Stimulated activated CD4-positive, alpha-beta T cell treated with anti-CD3 and anti-CD28 coated beads, Interleukin-12 subunit alpha, Interleukin-12 subunit beta, amount 100 ng/mL, for 24 hours (primary cell): ENCODE measurements at regions not wholly inside any gene's neighbourhood (a gene's known extent, or its start where the extent isn't known, plus 50 kb on each side); places are given as distances from the start of the nearest gene placed in this dataset.
"Not testable (repeated sequence)": the region's sequence is repeated elsewhere in the genome, so short reads cannot be mapped to it uniquely, and the experiment has no call there.

ENCODE experiments used
- DNase-seq, 2 experiments: peaks; one replicate each; pipeline ENCODE4 v3.0.0-alpha.2; 2020; ENCODE audit warnings: low read depth in 2 of 2

- no peak for DNase-seq
These were observed 751.8 kb downstream of the GALC start for GRCh38 chr14:87241018-87241768.

GRCh38 chr14:87240319-87240718 is 752.7 kb downstream of the GALC start:
- not testable (repeated sequence) for DNase-seq

- DNase-seq, result no peak
These were observed 759.1 kb downstream of the GALC start for GRCh38 chr14:87233806-87234384.

- DNase-seq, result no peak
These were observed 759.7 kb downstream of the GALC start for GRCh38 chr14:87233266-87233665.

DNA sequence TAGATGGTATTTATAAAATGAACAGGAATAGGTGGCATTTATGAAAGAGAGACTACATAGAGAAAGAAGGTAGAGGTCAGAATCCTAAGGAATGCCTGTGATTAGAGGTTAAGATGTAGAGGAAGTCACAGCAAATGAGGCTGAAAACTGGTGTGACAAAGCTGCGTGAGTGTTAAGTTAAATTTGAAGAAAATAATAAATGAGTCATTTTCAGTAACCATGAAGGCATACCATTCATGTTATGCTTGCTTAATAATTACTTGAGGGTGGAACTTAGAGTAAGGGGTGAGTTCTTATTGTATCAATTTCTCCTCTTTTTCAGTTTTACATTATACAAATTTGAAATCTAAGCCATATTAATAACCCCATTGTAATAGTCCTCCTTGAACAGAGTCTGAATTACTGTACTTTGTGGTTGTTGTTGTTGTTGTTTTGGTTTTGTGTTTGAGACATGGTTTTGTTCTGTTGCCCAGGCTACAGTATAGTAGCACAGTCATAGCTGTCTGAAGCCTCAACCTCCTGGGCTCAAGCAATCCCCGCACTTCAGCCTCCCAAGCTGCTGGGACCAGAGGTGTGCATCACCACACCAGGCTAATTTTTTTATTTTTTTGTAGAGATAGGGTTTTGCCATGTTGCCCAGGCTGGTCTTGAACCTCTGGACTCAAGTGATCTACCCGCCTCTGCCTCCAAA is 761.5 kb downstream of the GALC start:
- no peak for DNase-seq

- DNase-seq, result no peak
These were observed 762.3 kb downstream of the GALC start for GRCh38 chr14:87230726-87231125.

GRCh38 chr14:87229131-87229530 is 763.9 kb downstream of the GALC start:
- DNase-seq, result no peak

DNA sequence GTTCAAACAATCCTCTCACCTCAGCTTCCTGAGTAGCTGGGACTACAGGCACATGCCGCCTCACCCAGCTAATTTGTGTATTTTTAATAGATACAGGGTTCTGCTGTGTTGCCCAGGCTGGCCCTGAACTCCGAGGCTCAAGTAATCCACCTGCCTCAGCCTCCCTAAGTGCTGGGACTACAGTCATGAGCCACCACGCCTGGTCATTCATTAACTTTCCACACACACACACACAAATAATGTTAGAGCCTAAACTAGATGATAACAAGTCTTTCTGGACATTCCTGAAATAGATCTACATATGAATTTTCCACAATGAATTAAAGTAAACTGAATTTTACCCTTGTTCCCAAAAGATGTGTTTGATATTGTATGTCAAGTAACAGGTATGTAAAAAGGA is 776.0 kb downstream of the GALC start:
- no peak for DNase-seq

DNA sequence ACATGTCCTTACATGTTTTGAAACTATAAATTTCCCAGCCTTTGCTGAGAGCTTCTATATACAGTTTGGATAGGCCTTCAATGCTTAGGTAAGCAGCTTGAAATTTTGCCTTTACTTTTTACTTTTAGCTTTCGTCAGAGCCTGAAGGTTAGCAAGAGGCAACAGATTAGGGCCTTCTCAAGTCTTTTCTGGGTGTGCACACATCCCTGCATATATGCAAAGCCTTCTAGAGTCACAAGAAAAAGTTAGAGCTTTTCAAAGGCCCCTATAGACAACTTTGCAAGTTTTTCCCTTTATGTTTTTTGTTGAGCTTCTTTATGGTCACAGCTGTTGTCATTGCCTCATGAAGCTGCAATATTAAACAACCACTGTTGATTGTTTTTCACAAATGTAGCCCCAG is 778.4 kb downstream of the GALC start:
- no peak for DNase-seq

DNA sequence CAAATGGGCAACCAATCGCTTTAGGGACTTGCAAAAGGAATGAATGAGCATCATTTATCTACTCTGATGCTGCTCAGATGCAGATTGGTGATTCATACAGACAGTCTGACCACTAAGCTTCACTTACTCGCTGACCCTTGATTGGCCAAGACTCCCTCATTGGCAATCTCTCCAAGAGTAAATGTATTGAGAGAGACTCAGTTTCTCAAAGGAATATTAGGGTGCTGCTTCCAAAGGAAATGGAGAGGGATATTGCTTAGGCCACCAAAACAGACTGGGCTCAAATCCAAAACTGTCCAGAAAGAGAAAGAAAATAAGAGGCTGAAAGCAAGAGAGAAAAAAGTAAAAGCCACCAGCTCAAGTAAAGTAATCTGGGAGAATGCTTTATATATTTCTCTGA is 785.2 kb downstream of the GALC start:
- DNase-seq, result no peak

DNA sequence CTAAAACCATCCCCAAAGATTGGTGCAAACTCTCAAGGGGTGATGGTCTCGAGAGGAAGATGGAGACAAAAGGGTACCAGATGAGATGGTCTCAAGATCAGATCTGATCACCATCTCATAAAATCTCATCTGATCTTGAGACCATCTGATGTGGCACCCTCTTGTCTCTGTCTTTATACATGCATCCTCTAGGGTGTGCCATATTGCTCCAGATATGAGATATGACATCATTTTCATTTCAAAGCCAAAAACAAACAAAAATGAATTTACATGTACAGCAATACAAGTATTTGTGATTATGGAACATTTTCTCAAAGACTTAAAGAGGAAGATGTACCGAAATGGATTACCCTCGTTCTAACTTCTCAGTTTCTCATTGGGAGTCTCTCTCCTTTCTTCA is 787.2 kb downstream of the GALC start:
- no peak for DNase-seq

- no peak for DNase-seq
These were observed 789.6 kb downstream of the GALC start for GRCh38 chr14:87203346-87203745.

- no peak for DNase-seq
These were observed 793.6 kb downstream of the GALC start for GRCh38 chr14:87199381-87199780.

DNA sequence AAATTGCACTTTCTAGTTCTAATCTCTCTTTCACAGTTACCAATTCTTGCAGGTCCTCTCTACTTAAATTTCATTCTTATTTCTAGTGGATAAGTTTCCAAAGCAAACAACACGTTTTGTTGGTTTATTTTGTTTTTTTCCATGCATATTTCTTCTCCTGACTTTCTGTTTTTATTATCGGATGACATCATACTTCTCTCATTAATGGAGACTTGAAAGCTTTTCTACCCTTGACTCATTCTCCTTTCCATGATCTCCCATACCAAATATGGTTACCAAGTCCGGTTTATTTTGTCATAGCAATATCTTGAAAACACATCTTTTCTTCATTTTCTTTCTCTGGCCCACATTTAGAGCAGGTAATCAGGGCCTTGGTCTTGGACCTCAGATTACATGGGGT is 796.5 kb downstream of the GALC start:
- DNase-seq, result no peak

DNA sequence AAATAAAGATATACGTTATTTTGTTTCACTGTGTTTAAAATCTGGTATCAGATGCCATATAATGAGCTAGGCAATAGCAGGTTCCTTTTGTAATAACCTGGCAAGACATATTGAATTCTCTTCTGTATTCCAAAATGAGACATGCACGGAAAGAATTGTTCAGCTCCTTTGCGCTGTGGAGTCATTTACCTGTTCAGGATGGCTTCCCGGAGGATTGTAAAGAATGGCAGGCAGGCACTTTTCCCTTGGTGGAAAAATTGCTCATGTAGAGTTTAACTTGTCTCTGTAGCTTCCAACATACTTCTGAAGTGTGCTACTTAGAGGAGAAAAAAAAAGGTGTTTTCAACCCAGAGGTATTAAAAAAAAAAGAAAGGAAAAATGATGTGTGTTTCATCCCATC is 805.2 kb downstream of the GALC start:
- no peak for DNase-seq

DNA sequence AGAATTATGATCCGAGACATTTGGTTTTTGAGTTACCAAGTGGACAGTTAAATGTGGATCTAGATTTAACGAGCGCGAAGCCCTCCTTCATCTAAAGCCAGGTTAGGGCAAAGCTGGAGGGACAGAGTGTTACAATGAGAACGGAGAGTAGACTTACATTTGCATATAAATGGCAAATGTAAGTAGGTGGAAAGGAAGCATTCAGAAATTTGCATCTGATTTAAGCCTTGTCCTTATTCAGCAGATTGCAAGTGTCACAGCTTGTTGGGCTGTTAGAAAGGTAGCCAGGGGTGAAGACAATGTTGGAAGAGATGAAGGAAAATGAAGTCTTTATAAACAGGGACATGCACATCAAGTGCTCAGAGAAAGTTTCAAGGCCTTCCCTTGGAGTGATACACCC is 806.2 kb downstream of the GALC start:
- no peak for DNase-seq

- no peak for DNase-seq
These were observed 806.9 kb downstream of the GALC start for GRCh38 chr14:87185961-87186560.

GRCh38 chr14:87184180-87184579 is 808.8 kb downstream of the GALC start:
- no peak for DNase-seq

DNA sequence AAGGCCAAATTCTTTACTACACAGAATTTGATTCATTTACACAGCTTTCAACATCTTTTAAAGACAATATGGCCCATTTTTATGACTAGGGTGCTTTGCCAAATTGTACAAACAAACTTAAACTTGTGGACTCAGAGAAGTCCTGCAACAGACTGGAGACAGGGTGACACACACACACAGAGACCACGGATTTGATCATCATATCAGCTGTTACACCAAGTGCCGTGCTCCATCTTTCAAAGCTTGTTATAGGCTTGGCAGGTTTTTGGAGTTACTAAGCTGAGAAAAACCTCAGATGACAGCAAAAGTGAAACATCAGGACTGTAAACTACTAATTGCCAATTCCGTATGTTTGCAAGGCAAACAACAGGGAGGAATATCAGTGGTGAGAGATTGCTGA is 811.7 kb downstream of the GALC start:
- DNase-seq, result no peak

DNA sequence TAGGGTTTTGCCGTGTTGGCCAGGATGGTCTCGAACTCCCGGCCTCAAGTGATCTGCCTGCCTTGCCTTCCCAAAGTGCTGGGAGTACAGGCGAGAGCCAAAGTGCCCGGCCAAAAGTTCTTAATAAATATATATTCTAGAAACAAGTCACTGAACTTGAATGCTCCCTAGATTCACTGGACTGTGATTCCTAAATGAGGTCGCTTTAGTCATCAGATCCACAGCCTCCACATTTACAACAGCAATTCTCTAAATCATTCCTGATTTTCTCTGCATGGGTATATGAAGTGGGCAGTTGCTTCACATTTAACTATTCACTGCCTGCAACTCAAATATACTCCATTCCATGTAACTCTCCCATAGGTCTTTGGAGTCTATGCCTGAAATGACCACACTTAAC is 813.0 kb downstream of the GALC start:
- DNase-seq, result no peak

DNA sequence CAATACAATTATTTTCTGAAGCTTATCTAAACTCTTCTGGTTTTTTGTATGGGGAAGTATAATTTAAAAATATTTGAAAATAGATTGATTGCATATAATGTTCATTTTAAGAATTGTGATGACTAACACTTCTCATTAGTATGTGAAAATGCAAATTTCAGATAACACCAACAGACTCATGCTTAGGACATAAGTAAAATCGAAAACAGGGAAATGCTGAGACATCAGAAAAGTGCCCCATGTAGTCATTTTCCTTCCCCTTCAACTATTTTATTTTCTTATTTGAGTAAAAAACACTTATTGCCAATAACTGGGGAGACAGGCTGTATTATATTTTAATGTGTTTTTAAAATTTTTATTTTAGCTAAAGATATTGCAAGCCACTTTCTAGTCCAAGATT is 814.7 kb downstream of the GALC start:
- DNase-seq, result no peak

GRCh38 chr14:87175175-87175574 is 817.8 kb downstream of the GALC start:
- no peak for DNase-seq

DNA sequence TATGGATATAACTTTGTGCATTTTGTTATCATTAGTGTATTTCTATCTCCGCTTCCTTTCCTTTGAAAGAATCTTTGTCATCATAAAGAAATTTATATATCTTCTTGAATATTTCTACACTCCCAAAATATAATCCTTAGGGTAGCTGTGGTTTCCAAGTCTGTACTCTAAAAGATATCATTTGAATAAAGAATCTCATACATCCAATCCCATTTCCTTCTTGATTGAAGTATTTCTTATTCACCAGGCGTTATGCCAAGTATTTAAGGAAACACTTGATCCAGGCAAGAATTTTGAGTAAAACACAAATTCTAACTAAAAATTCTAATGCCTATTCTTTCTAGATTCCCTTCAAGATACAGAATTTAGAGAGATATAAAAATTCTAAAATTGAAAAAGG is 821.8 kb downstream of the GALC start:
- DNase-seq, result no peak
